ENCODE measurements at regions not wholly inside any gene's neighbourhood (a gene's known extent, or its start where the extent isn't known, plus 50 kb on each side); places are given as distances from the start of the nearest gene placed in this dataset.

DNA sequence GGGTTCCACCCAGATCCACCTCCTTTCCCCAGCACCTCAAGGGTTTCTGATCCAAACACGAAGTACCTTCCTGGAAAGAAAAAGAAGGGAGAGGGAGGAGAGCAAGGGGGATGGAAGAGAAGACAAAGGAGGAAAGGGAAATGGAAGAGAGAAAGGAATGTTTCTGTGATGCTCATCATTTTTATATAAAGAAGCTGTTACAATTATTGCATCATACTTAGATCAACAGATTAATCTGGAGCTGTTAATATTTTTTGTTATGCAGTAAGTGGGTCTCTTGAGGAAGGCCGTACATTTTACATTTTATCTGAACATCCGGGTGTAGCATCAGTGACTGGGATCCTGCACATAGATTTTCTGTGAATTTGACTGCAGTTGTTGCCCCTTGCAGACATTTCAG lies 60.6 kb upstream of the NEDD4L start:
- H3K27me3 ChIP-seq (ENCODE audit: control insufficient read depth in 1 of 2, insufficient read depth in 1 of 2, low read length in 2 of 2): peaks cover 23 to 27% of the 10 kb centered on the region in 2 experiments
- no peak for DNase-seq
- no peaks in the 10 kb centered on the region for H3K4me1 ChIP-seq (ENCODE audit: control insufficient read depth, insufficient read depth, low read depth, low read length)
- H3K36me3 ChIP-seq (ENCODE audit: control insufficient read depth in 1 of 2, insufficient read depth in 2 of 2, low read depth in 1 of 2, low read length in 2 of 2): no peaks in the 10 kb centered on the region
- no peak overlapping the region for H3K27ac ChIP-seq (ENCODE audit: low read length, poor library complexity, severe bottlenecking)
- no peak overlapping the region for H4K91ac ChIP-seq (ENCODE audit: low read length)
- H2BK120ac ChIP-seq (ENCODE audit: low read depth, low read length): no peak overlapping the region
- H3K9me3 ChIP-seq (ENCODE audit: control insufficient read depth, low read length): peaks cover 5% of the 10 kb centered on the region
- no peak overlapping the region for H4K8ac ChIP-seq (ENCODE audit: low read length)
- H3K9ac ChIP-seq (ENCODE audit: low read length): no peak overlapping the region
- no peak overlapping the region for H3K4ac ChIP-seq (ENCODE audit: low read depth in 1 of 2, low read length in 2 of 2)
- no peak overlapping the region for H2BK5ac ChIP-seq (ENCODE audit: low read depth, low read length, poor library complexity, severe bottlenecking)
- no peaks in the 10 kb centered on the region for H3K79me1 ChIP-seq (replicated peaks; ENCODE audit: low read length, poor library complexity, severe bottlenecking)
- no peak overlapping the region for H2AFZ ChIP-seq (ENCODE audit: low read depth, low read length)
- H2BK15ac ChIP-seq (ENCODE audit: low read depth, poor library complexity, severe bottlenecking): no peak overlapping the region
- H3K18ac ChIP-seq (ENCODE audit: low read depth in 1 of 2, low read length in 2 of 2): no peak overlapping the region
- H3K4me3 ChIP-seq (ENCODE audit: insufficient read depth in 1 of 2, low read depth in 1 of 2, low read length in 2 of 2): no peak overlapping the region
- H2BK12ac ChIP-seq (ENCODE audit: low read length in 2 of 2): no peak overlapping the region
- 91% methylated on average over 2 of the region's 3 CpGs for WGBS
- H2AK5ac ChIP-seq (ENCODE audit: low read length, severe bottlenecking): no peak overlapping the region
- H3K4me2 ChIP-seq (ENCODE audit: low read length, poor library complexity, severe bottlenecking): no peak overlapping the region
- H3K14ac ChIP-seq (ENCODE audit: low read length in 2 of 2): no peak overlapping the region
- H3K23ac ChIP-seq (ENCODE audit: low read length in 2 of 2): no peak overlapping the region

DNA sequence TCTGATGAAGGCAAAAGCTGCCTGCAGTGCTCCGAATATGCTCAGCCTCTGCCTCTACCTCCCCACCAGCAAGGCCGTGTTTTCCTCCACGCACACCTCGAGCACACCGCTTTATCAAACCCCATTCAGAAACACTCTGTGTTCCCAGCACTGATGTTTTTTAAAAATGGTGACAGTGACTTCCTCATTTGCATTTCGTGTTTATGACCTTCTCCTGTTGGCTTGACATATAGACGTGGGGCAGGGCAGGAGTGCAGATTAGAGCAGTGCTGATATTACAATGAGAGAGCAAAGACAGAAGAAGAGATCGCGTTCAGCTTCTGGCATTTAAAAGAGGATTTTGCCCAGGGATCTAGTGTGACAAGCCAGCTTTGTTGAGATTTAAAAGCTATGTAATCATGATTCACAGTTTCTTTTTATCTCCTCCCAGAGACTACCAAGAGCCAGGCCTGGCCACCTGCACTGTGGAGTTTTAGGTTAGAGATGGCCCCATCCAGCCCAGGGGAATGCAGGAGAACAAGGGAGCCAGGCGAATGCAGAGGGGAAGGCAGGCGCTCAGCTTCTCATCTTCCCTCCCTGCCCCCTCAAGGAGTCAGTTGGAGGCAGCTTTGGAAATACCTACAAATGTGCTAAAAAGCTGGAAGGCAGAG lies 61.5 kb upstream of the NEDD4L start:
- DNase-seq: no peak

DNA sequence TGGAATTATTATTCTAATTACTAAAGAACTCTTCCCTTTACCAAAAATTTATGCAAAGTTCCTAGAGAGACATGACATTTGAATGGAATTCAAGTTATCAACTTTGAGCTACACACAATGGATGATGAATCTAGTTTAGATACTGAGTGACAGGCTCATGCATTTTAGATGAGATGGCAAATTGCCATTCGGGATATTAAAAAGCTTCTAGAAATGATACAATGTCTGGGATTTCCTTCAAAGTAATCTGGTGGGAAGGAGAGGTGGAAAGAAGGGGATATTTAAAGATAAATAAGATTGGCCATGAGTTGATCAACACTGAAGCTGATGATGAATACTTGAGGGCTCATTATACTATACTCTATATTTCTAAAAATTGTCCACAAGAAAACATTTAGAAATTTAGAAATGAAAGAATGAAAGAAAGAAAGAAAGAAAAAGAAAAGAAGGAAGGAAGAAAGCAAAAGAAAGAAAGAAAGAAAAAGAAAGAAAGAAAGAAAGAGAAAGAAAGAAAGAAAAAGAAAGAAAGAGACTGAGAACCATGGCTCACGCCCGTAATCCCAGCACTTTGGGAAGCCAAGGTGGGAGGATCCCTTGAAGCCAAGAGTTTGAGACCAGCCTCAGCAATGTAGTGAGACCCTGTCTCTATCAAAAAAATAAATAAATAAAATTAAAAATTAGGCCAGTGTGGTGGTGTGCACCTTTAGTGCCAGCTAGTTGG lies 62.6 kb upstream of the NEDD4L start:
- no peak overlapping the region for H4K91ac ChIP-seq (ENCODE audit: low read length)
- 93% methylated on average over 3 of the region's 3 CpGs for WGBS

More for the DNA sequence above, 61.5 kb upstream of the NEDD4L start:
- Histone ChIP-seq H3K9me3 (ENCODE audit: control insufficient read depth, low read length) (no peaks in the 10 kb centered on the region), H3K4me3 (ENCODE audit: insufficient read depth in 1 of 2, low read depth in 1 of 2, low read length in 2 of 2) (no peak overlapping the region), H3K36me3 (ENCODE audit: control insufficient read depth in 1 of 2, insufficient read depth in 2 of 2, low read depth in 1 of 2, low read length in 2 of 2) (no peaks in the 10 kb centered on the region), H3K23ac (ENCODE audit: low read length in 2 of 2) (no peak overlapping the region), H3K14ac (ENCODE audit: low read length in 2 of 2) (no peak overlapping the region), H3K4ac (ENCODE audit: low read depth in 1 of 2, low read length in 2 of 2) (no peak overlapping the region), H3K9ac (ENCODE audit: low read length) (no peak overlapping the region), H2AK5ac (ENCODE audit: low read length, severe bottlenecking) (no peak overlapping the region), H2BK120ac (ENCODE audit: low read depth, low read length) (no peak overlapping the region), H3K4me2 (ENCODE audit: low read length, poor library complexity, severe bottlenecking) (no peak overlapping the region), H2BK12ac (ENCODE audit: low read length in 2 of 2) (no peak overlapping the region), H3K4me1 (ENCODE audit: control insufficient read depth, insufficient read depth, low read depth, low read length) (no peaks in the 10 kb centered on the region), H3K18ac (ENCODE audit: low read depth in 1 of 2, low read length in 2 of 2) (no peak overlapping the region), H2BK5ac (ENCODE audit: low read depth, low read length, poor library complexity, severe bottlenecking) (no peak overlapping the region), H3K27me3 (ENCODE audit: control insufficient read depth in 1 of 2, insufficient read depth in 1 of 2, low read length in 2 of 2) (peaks cover 23 to 27% of the 10 kb centered on the region in 2 experiments), H3K27ac (ENCODE audit: low read length, poor library complexity, severe bottlenecking) (no peak overlapping the region), H2BK15ac (ENCODE audit: low read depth, poor library complexity, severe bottlenecking) (no peak overlapping the region), H3K79me1 (replicated peaks; ENCODE audit: low read length, poor library complexity, severe bottlenecking) (no peaks in the 10 kb centered on the region), H4K8ac (ENCODE audit: low read length) (no peak overlapping the region), H4K91ac (ENCODE audit: low read length) (no peak overlapping the region), H2AFZ (ENCODE audit: low read depth, low read length) (no peak overlapping the region)
- WGBS: 83% methylated on average over 9 of the region's 11 CpGs

DNA sequence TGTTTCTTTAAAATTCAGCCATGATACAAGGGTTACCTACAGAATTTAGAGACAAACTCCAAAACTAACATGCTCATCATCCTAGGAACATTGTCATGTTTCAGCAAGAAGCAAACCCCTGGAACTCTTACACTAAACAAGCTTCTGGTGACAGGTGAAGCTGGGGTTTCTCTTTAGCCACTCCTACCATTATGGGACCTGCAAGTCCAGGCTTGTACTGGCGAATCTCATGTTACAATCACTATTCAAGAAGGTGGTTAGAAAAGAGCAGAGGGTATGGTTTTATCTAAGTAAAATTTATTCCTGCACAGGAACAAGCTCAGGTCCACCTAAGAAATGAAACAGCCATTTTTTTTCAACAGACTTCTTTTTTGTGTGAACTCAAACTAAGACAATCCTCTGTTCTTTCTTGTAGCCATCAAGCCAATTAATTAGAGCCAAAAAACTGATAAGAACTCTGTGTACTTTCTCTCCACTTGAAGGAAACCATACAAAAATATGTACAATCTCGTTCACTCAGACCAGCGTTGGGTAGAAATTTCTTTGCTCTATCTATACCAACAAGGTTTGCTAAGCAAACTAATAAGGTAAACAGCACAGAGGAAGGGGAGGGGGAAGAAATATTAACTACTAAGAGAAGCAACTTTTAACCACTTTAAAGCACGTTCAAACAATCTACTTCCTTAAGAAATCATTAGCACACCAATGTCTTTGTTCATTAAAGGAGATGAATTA lies 63.3 kb upstream of the NEDD4L start:
- H3K14ac ChIP-seq (ENCODE audit: low read length in 2 of 2): no peak overlapping the region
- H3K18ac ChIP-seq (ENCODE audit: low read depth in 1 of 2, low read length in 2 of 2): no peak overlapping the region
- no peak overlapping the region for H3K4me2 ChIP-seq (ENCODE audit: low read length, poor library complexity, severe bottlenecking)
- 80% methylated on average over 1 of the region's 4 CpGs for WGBS
- H2BK5ac ChIP-seq (ENCODE audit: low read depth, low read length, poor library complexity, severe bottlenecking): no peak overlapping the region
- no peak overlapping the region for H3K4ac ChIP-seq (ENCODE audit: low read depth in 1 of 2, low read length in 2 of 2)
- H2BK15ac ChIP-seq (ENCODE audit: low read depth, poor library complexity, severe bottlenecking): no peak overlapping the region
- no peak overlapping the region for H4K8ac ChIP-seq (ENCODE audit: low read length)
- no peak overlapping the region for H2BK120ac ChIP-seq (ENCODE audit: low read depth, low read length)
- no peaks in the 10 kb centered on the region for H3K79me1 ChIP-seq (replicated peaks; ENCODE audit: low read length, poor library complexity, severe bottlenecking)
- H2AFZ ChIP-seq (ENCODE audit: low read depth, low read length): no peak overlapping the region
- no peak overlapping the region for H2AK5ac ChIP-seq (ENCODE audit: low read length, severe bottlenecking)
- H2BK12ac ChIP-seq (ENCODE audit: low read length in 2 of 2): no peak overlapping the region
- H3K4me1 ChIP-seq (ENCODE audit: control insufficient read depth, insufficient read depth, low read depth, low read length): peaks cover 3% of the 10 kb centered on the region
- no peak for DNase-seq
- H3K27ac ChIP-seq (ENCODE audit: low read length, poor library complexity, severe bottlenecking): no peak overlapping the region
- peaks cover 13 to 26% of the 10 kb centered on the region in 2 experiments for H3K27me3 ChIP-seq (ENCODE audit: control insufficient read depth in 1 of 2, insufficient read depth in 1 of 2, low read length in 2 of 2)
- H3K9me3 ChIP-seq (ENCODE audit: control insufficient read depth, low read length): no peaks in the 10 kb centered on the region
- H3K4me3 ChIP-seq (ENCODE audit: insufficient read depth in 1 of 2, low read depth in 1 of 2, low read length in 2 of 2): no peak overlapping the region
- H3K9ac ChIP-seq (ENCODE audit: low read length): no peak overlapping the region
- H3K36me3 ChIP-seq (ENCODE audit: control insufficient read depth in 1 of 2, insufficient read depth in 2 of 2, low read depth in 1 of 2, low read length in 2 of 2): no peaks in the 10 kb centered on the region
- H4K91ac ChIP-seq (ENCODE audit: low read length): no peak overlapping the region
- no peak overlapping the region for H3K23ac ChIP-seq (ENCODE audit: low read length in 2 of 2)

More for the DNA sequence above, 62.6 kb upstream of the NEDD4L start:
- no peak overlapping the region for H3K23ac ChIP-seq (ENCODE audit: low read length in 2 of 2)
- no peaks in the 10 kb centered on the region for H3K79me1 ChIP-seq (replicated peaks; ENCODE audit: low read length, poor library complexity, severe bottlenecking)
- peaks cover 20 to 27% of the 10 kb centered on the region in 2 experiments for H3K27me3 ChIP-seq (ENCODE audit: control insufficient read depth in 1 of 2, insufficient read depth in 1 of 2, low read length in 2 of 2)
- no peak overlapping the region for H2BK120ac ChIP-seq (ENCODE audit: low read depth, low read length)
- H3K4ac ChIP-seq (ENCODE audit: low read depth in 1 of 2, low read length in 2 of 2): no peak overlapping the region
- no peak overlapping the region for H3K14ac ChIP-seq (ENCODE audit: low read length in 2 of 2)
- H3K4me2 ChIP-seq (ENCODE audit: low read length, poor library complexity, severe bottlenecking): no peak overlapping the region
- H2AK5ac ChIP-seq (ENCODE audit: low read length, severe bottlenecking): no peak overlapping the region
- H2BK15ac ChIP-seq (ENCODE audit: low read depth, poor library complexity, severe bottlenecking): no peak overlapping the region
- H3K4me1 ChIP-seq (ENCODE audit: control insufficient read depth, insufficient read depth, low read depth, low read length): no peaks in the 10 kb centered on the region
- H3K4me3 ChIP-seq (ENCODE audit: insufficient read depth in 1 of 2, low read depth in 1 of 2, low read length in 2 of 2): no peak overlapping the region
- H3K9ac ChIP-seq (ENCODE audit: low read length): no peak overlapping the region
- no peak overlapping the region for H3K18ac ChIP-seq (ENCODE audit: low read depth in 1 of 2, low read length in 2 of 2)
- H3K9me3 ChIP-seq (ENCODE audit: control insufficient read depth, low read length): no peaks in the 10 kb centered on the region
- no peak for DNase-seq
- no peaks in the 10 kb centered on the region for H3K36me3 ChIP-seq (ENCODE audit: control insufficient read depth in 1 of 2, insufficient read depth in 2 of 2, low read depth in 1 of 2, low read length in 2 of 2)
- no peak overlapping the region for H2BK12ac ChIP-seq (ENCODE audit: low read length in 2 of 2)
- H2BK5ac ChIP-seq (ENCODE audit: low read depth, low read length, poor library complexity, severe bottlenecking): no peak overlapping the region
- no peak overlapping the region for H3K27ac ChIP-seq (ENCODE audit: low read length, poor library complexity, severe bottlenecking)
- H2AFZ ChIP-seq (ENCODE audit: low read depth, low read length): no peak overlapping the region
- no peak overlapping the region for H4K8ac ChIP-seq (ENCODE audit: low read length)

Data from mesenchymal stem cell (in vitro differentiated cells and primary cell).